ENCODE measurements at regions not wholly inside any gene's neighbourhood (a gene's known extent, or its start where the extent isn't known, plus 50 kb on each side); places are given as distances from the start of the nearest gene placed in this dataset.

GRCh38 chr1:14507262-14507661 is 91.2 kb upstream of the KAZN start:
- TF ChIP-seq CTCF (optimal IDR thresholded peaks at IDR 0.05 in 1 of 3, IDR thresholded peaks at IDR 0.05 in 1 of 3, conservative IDR thresholded peaks at IDR 0.05 in 1 of 3; ENCODE audit: extremely low read depth in 1 of 3, insufficient read depth in 2 of 3, low read length in 3 of 3) (no peak), EZH2 (IDR thresholded peaks at IDR 0.05; ENCODE audit: low read length) (no peak)

GRCh38 chr1:14508613-14509012 is 89.9 kb upstream of the KAZN start:
- H2AFZ ChIP-seq (ENCODE audit: control insufficient read depth, low read length): no peak overlapping the region
- dilution Hi-C loops (cut with MboI; ENCODE audit: extremely low pct_ligation_motif_present, low sequenced_read_pairs): no loop called here

More at GRCh38 chr1:14507262-14507661, 91.2 kb upstream of the KAZN start:
- Histone ChIP-seq H3K9me3 (ENCODE audit: control insufficient read depth, low read depth, low read length) (no peaks in the 10 kb centered on the region), H3K9me1 (ENCODE audit: control insufficient read depth, extremely low read depth, insufficient read depth, low read length) (no peaks in the 10 kb centered on the region), H3K79me2 (ENCODE audit: control insufficient read depth, insufficient read depth, low read length) (no peaks in the 10 kb centered on the region), H3K36me3 (ENCODE audit: control insufficient read depth in 2 of 2, extremely low read depth in 1 of 2, insufficient read depth in 2 of 2, low read length in 2 of 2) (no peaks in the 10 kb centered on the region), H2AFZ (ENCODE audit: control insufficient read depth, low read length) (no peak overlapping the region), H3K27ac (ENCODE audit: control insufficient read depth, insufficient read depth, low read length) (no peak overlapping the region), H3K4me1 (ENCODE audit: control insufficient read depth, extremely low read depth, insufficient read depth, low read length) (peaks cover 9% of the 10 kb centered on the region), H3K27me3 (ENCODE audit: control insufficient read depth, extremely low read depth, insufficient read depth, low read length) (no peaks in the 10 kb centered on the region), H3K4me3 (ENCODE audit: control insufficient read depth in 2 of 3, extremely low read depth in 1 of 3, insufficient read depth in 2 of 3, low read depth in 1 of 3, low read length in 3 of 3) (no peak overlapping the region), H3K9ac (ENCODE audit: control insufficient read depth, extremely low read depth, insufficient read depth, low read length) (no peak overlapping the region), H4K20me1 (ENCODE audit: control insufficient read depth, extremely low read depth, insufficient read depth, low read length) (no peaks in the 10 kb centered on the region), H3K4me2 (ENCODE audit: control insufficient read depth, extremely low read depth, insufficient read depth, low read depth, low read length) (no peak overlapping the region)
- dilution Hi-C loops (cut with MboI; ENCODE audit: extremely low pct_ligation_motif_present, low sequenced_read_pairs): no loop called here
- FAIRE-seq (no peak), DNase-seq (ENCODE audit: low read depth, low spot score) (no peak)

More at GRCh38 chr1:14508613-14509012, 89.9 kb upstream of the KAZN start:
- DNase-seq (ENCODE audit: low read depth, low spot score): no peak
- no peaks in the 10 kb centered on the region for H3K9me3 ChIP-seq (ENCODE audit: control insufficient read depth, low read depth, low read length)
- no peaks in the 10 kb centered on the region for H3K36me3 ChIP-seq (ENCODE audit: control insufficient read depth in 2 of 2, extremely low read depth in 1 of 2, insufficient read depth in 2 of 2, low read length in 2 of 2)
- H3K4me1 ChIP-seq (ENCODE audit: control insufficient read depth, extremely low read depth, insufficient read depth, low read length): peaks cover 9% of the 10 kb centered on the region
- TF ChIP-seq EZH2 (IDR thresholded peaks at IDR 0.05; ENCODE audit: low read length) (no peak), CTCF (optimal IDR thresholded peaks at IDR 0.05 in 1 of 3, IDR thresholded peaks at IDR 0.05 in 1 of 3, conservative IDR thresholded peaks at IDR 0.05 in 1 of 3; ENCODE audit: extremely low read depth in 1 of 3, insufficient read depth in 2 of 3, low read length in 3 of 3) (no peak)
- H3K9ac ChIP-seq (ENCODE audit: control insufficient read depth, extremely low read depth, insufficient read depth, low read length): no peak overlapping the region
- no peak overlapping the region for H3K4me3 ChIP-seq (ENCODE audit: control insufficient read depth in 2 of 3, extremely low read depth in 1 of 3, insufficient read depth in 2 of 3, low read depth in 1 of 3, low read length in 3 of 3)
- no peaks in the 10 kb centered on the region for H3K27me3 ChIP-seq (ENCODE audit: control insufficient read depth, extremely low read depth, insufficient read depth, low read length)
- FAIRE-seq: no peak
- no peaks in the 10 kb centered on the region for H4K20me1 ChIP-seq (ENCODE audit: control insufficient read depth, extremely low read depth, insufficient read depth, low read length)
- no peak overlapping the region for H3K27ac ChIP-seq (ENCODE audit: control insufficient read depth, insufficient read depth, low read length)
- no peaks in the 10 kb centered on the region for H3K9me1 ChIP-seq (ENCODE audit: control insufficient read depth, extremely low read depth, insufficient read depth, low read length)
- H3K4me2 ChIP-seq (ENCODE audit: control insufficient read depth, extremely low read depth, insufficient read depth, low read depth, low read length): no peak overlapping the region
- H3K79me2 ChIP-seq (ENCODE audit: control insufficient read depth, insufficient read depth, low read length): no peaks in the 10 kb centered on the region
